ENCODE measurements at regions not wholly inside any gene's neighbourhood (a gene's known extent, or its start where the extent isn't known, plus 50 kb on each side); places are given as distances from the start of the nearest gene placed in this dataset.

GRCh38 chr13:31903111-31903815 is 128.3 kb upstream of the FRY start:
- H3K4me2 ChIP-seq (ENCODE audit: control insufficient read depth, extremely low read depth, insufficient read depth, low read depth, low read length): no peak overlapping the region
- dilution Hi-C loops (cut with MboI; ENCODE audit: extremely low pct_ligation_motif_present, low sequenced_read_pairs): no loop called here
- H3K27me3 ChIP-seq (ENCODE audit: control insufficient read depth, extremely low read depth, insufficient read depth, low read length): no peaks in the 10 kb centered on the region
- no peaks in the 10 kb centered on the region for H3K9me1 ChIP-seq (ENCODE audit: control insufficient read depth, extremely low read depth, insufficient read depth, low read length)
- no peak overlapping the region for H3K4me3 ChIP-seq (ENCODE audit: control insufficient read depth in 2 of 3, extremely low read depth in 1 of 3, insufficient read depth in 2 of 3, low read depth in 1 of 3, low read length in 3 of 3)
- H3K4me1 ChIP-seq (ENCODE audit: control insufficient read depth, extremely low read depth, insufficient read depth, low read length): no peaks in the 10 kb centered on the region
- no peaks in the 10 kb centered on the region for H3K9me3 ChIP-seq (ENCODE audit: control insufficient read depth, low read depth, low read length)
- H3K27ac ChIP-seq (ENCODE audit: control insufficient read depth, insufficient read depth, low read length): no peak overlapping the region
- FAIRE-seq (no peak), DNase-seq (ENCODE audit: low read depth, low spot score) (no peak)
- H4K20me1 ChIP-seq (ENCODE audit: control insufficient read depth, extremely low read depth, insufficient read depth, low read length): no peaks in the 10 kb centered on the region
- H3K36me3 ChIP-seq (ENCODE audit: control insufficient read depth in 2 of 2, extremely low read depth in 1 of 2, insufficient read depth in 2 of 2, low read length in 2 of 2): no peaks in the 10 kb centered on the region
- H2AFZ ChIP-seq (ENCODE audit: control insufficient read depth, low read length): no peak overlapping the region
- H3K79me2 ChIP-seq (ENCODE audit: control insufficient read depth, insufficient read depth, low read length): no peaks in the 10 kb centered on the region
- H3K9ac ChIP-seq (ENCODE audit: control insufficient read depth, extremely low read depth, insufficient read depth, low read length): no peak overlapping the region
- TF ChIP-seq CTCF (optimal IDR thresholded peaks at IDR 0.05 in 1 of 3, IDR thresholded peaks at IDR 0.05 in 1 of 3, conservative IDR thresholded peaks at IDR 0.05 in 1 of 3; ENCODE audit: extremely low read depth in 1 of 3, insufficient read depth in 2 of 3, low read length in 3 of 3) (no peak), EZH2 (IDR thresholded peaks at IDR 0.05; ENCODE audit: low read length) (no peak)

DNA sequence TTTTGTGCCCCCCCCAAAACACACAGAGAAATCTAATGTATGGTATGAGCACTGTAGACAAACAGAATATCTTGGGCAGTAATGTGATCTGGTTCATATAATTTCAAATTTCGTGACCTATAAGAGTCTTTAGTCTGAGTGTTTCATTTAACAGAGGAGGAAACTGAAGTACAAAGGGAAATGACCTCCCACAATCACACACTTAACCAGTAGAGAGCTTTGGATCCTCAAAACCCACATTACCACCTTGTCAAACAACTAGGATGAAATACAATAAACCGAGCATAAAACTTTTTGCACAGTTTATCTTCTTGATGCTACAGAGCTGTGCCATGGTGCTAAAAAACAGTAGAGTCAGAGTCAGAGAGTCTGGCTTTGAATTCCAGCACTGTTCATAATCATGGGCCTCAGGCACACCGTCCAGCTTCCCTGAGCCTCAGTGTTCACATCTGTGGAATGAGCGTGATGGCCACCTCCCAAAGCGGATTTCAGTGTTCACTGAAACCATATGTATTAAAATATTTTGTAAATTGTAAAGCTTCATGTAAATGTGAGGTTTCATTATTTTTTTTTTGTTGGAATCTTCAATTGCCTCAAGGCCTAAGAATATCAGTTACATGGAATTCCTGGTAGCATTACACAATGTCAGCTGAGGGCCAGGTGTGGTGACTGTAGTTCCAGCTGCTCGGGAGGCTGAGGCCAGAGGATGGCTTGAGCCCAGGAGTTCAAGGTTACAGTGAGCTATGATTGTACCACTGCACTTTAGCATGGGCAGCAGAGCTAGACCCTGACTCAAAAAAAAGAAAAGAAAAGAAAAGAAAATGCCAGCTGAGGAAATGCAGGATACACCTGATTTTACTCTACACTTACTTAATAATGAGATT is 126.4 kb upstream of the FRY start:
- Histone ChIP-seq H3K4me3 (ENCODE audit: control insufficient read depth in 2 of 3, extremely low read depth in 1 of 3, insufficient read depth in 2 of 3, low read depth in 1 of 3, low read length in 3 of 3) (no peak overlapping the region), H3K9me3 (ENCODE audit: control insufficient read depth, low read depth, low read length) (no peaks in the 10 kb centered on the region), H4K20me1 (ENCODE audit: control insufficient read depth, extremely low read depth, insufficient read depth, low read length) (no peaks in the 10 kb centered on the region), H3K36me3 (ENCODE audit: control insufficient read depth in 2 of 2, extremely low read depth in 1 of 2, insufficient read depth in 2 of 2, low read length in 2 of 2) (no peaks in the 10 kb centered on the region), H3K4me1 (ENCODE audit: control insufficient read depth, extremely low read depth, insufficient read depth, low read length) (no peaks in the 10 kb centered on the region), H3K9ac (ENCODE audit: control insufficient read depth, extremely low read depth, insufficient read depth, low read length) (no peak overlapping the region), H3K4me2 (ENCODE audit: control insufficient read depth, extremely low read depth, insufficient read depth, low read depth, low read length) (no peak overlapping the region), H3K9me1 (ENCODE audit: control insufficient read depth, extremely low read depth, insufficient read depth, low read length) (no peaks in the 10 kb centered on the region), H3K27me3 (ENCODE audit: control insufficient read depth, extremely low read depth, insufficient read depth, low read length) (no peaks in the 10 kb centered on the region), H2AFZ (ENCODE audit: control insufficient read depth, low read length) (no peak overlapping the region), H3K27ac (ENCODE audit: control insufficient read depth, insufficient read depth, low read length) (no peak overlapping the region), H3K79me2 (ENCODE audit: control insufficient read depth, insufficient read depth, low read length) (no peaks in the 10 kb centered on the region)
- dilution Hi-C loops (cut with MboI; ENCODE audit: extremely low pct_ligation_motif_present, low sequenced_read_pairs): no loop called here
- TF ChIP-seq CTCF (optimal IDR thresholded peaks at IDR 0.05 in 1 of 3, IDR thresholded peaks at IDR 0.05 in 1 of 3, conservative IDR thresholded peaks at IDR 0.05 in 1 of 3; ENCODE audit: extremely low read depth in 1 of 3, insufficient read depth in 2 of 3, low read length in 3 of 3) (no peak), EZH2 (IDR thresholded peaks at IDR 0.05; ENCODE audit: low read length) (no peak)
- DNase-seq (ENCODE audit: low read depth, low spot score) (no peak), FAIRE-seq (no peak)
